DMS53 treated with DMSO at 0.1 percent for 48 hours (cell line): ENCODE measurements at regions not wholly inside any gene's neighbourhood (a gene's known extent, or its start where the extent isn't known, plus 50 kb on each side); places are given as distances from the start of the nearest gene placed in this dataset.

Source experiments
- DNase-seq: peaks from one replicate; lab custom pipeline; 2025; ENCODE audit not compliant: unreplicated experiment; lab: John Stamatoyannopoulos, UW

- DNase-seq, result peak; percentile 46
Observed at GRCh38 chr12:30440826-30441602, 254.7 kb downstream of the IPO8 start.

GRCh38 chr12:30439201-30439600 is 256.5 kb downstream of the IPO8 start:
- no peak for DNase-seq

- no peak for DNase-seq
Observed at GRCh38 chr12:30438601-30439041, 257.0 kb downstream of the IPO8 start.

- peak; percentile 80 for DNase-seq
Observed at GRCh38 chr12:30437616-30438015, 258.1 kb downstream of the IPO8 start.

GRCh38 chr12:30437044-30437443 is 258.6 kb downstream of the IPO8 start:
- DNase-seq, result no peak

GRCh38 chr12:30428098-30428497 is 267.6 kb downstream of the IPO8 start:
- DNase-seq, result no peak

- DNase-seq, result no peak
Observed at GRCh38 chr12:30427555-30427954, 268.1 kb downstream of the IPO8 start.

- no peak for DNase-seq
Observed at GRCh38 chr12:30425445-30425844, 270.2 kb downstream of the IPO8 start.

GRCh38 chr12:30423330-30423729 is 272.3 kb downstream of the IPO8 start:
- no peak for DNase-seq

GRCh38 chr12:30422844-30423243 is 272.8 kb downstream of the IPO8 start:
- DNase-seq, result no peak

GRCh38 chr12:30420561-30420960 is 275.1 kb downstream of the IPO8 start:
- DNase-seq, result no peak

GRCh38 chr12:30417697-30418231 is 277.9 kb downstream of the IPO8 start:
- no peak for DNase-seq

- DNase-seq, result no peak
Observed at GRCh38 chr12:30416631-30417030, 279.0 kb downstream of the IPO8 start.

GRCh38 chr12:30415777-30416176 is 279.9 kb downstream of the IPO8 start:
- no peak for DNase-seq

GRCh38 chr12:30414507-30414906 is 281.2 kb downstream of the IPO8 start:
- no peak for DNase-seq

- no peak for DNase-seq
Observed at GRCh38 chr12:30400349-30400748, 295.3 kb downstream of the IPO8 start.

GRCh38 chr12:30399859-30400258 is 295.8 kb downstream of the IPO8 start:
- no peak for DNase-seq

GRCh38 chr12:30396576-30396975 is 299.1 kb downstream of the IPO8 start:
- DNase-seq, result no peak

- no peak for DNase-seq
Observed at GRCh38 chr12:30395190-30395589, 300.5 kb downstream of the IPO8 start.

- no peak for DNase-seq
Observed at GRCh38 chr12:30391766-30392366, 303.8 kb downstream of the IPO8 start.

- no peak for DNase-seq
Observed at GRCh38 chr12:30385706-30386105, 310.0 kb downstream of the IPO8 start.

GRCh38 chr12:30384976-30385375 is 310.7 kb downstream of the IPO8 start:
- no peak for DNase-seq
